SK-N-SH treated with all-trans-retinoic acid at 6 μM for 48 hours (cell line): ENCODE measurements at regions not wholly inside any gene's neighbourhood (a gene's known extent, or its start where the extent isn't known, plus 50 kb on each side); places are given as distances from the start of the nearest gene placed in this dataset.

Source experiments
- ATAC-seq: fragments of 200-7000 bp; cut with Tn5 transposase; 3 replicates; pipeline ENCODE4 v1.9.1; 2020; ENCODE audit warnings: mild to moderate bottlenecking, moderate library complexity
- ARNTL ChIP-seq: fragments of 450-650 bp; formaldehyde crosslinking; IDR thresholded peaks from 2 replicates; pipeline ENCODE4 v1.5.0; 2020; ENCODE audit warnings: low read depth, mild to moderate bottlenecking, moderate library complexity, borderline replicate concordance
- BACH2 ChIP-seq: fragments of 250-450 bp; sonication (Bioruptor Pico); IDR thresholded peaks from 2 replicates; pipeline ENCODE4 v1.9.0; 2021; ENCODE audit warnings: mild to moderate bottlenecking, borderline replicate concordance
- CSDC2 ChIP-seq: fragments of 250-450 bp; sonication (Bioruptor Pico); IDR thresholded peaks from 2 replicates; pipeline ENCODE4 v1.5.0; 2020; ENCODE audit warnings: mild to moderate bottlenecking, moderate library complexity
- CSRNP3 ChIP-seq: fragments of 250-450 bp; sonication (Bioruptor Pico); IDR thresholded peaks from 2 replicates; pipeline ENCODE4 v1.5.1; 2021; ENCODE audit warnings: mild to moderate bottlenecking, moderate library complexity
- ESRRG ChIP-seq: fragments of 250-450 bp; sonication (Bioruptor Pico); IDR thresholded peaks from 2 replicates; pipeline ENCODE4 v1.6.1; 2021; ENCODE audit warnings: mild to moderate bottlenecking
- GLIS3 ChIP-seq: fragments of 250-450 bp; sonication (Bioruptor Pico); IDR thresholded peaks from 2 replicates; pipeline ENCODE4 v1.5.0; 2020; ENCODE audit warnings: mild to moderate bottlenecking, moderate library complexity
- ISL1 ChIP-seq: fragments of 250-450 bp; sonication (Bioruptor Pico); IDR thresholded peaks from 2 replicates; pipeline ENCODE4 v2.1.2; 2022; ENCODE audit warnings: mild to moderate bottlenecking, moderate library complexity
- OSR1 ChIP-seq: fragments of 250-450 bp; sonication (Bioruptor Pico); IDR thresholded peaks from 2 replicates; pipeline ENCODE4 v1.8.0; 2022; ENCODE audit warnings: moderate library complexity, mild to moderate bottlenecking, inconsistent platforms
- POU6F1 ChIP-seq: fragments of 250-450 bp; sonication (Bioruptor Pico); IDR thresholded peaks from 2 replicates; pipeline ENCODE4 v1.8.0; 2021; ENCODE audit warnings: low read depth, mild to moderate bottlenecking, moderate library complexity, borderline replicate concordance
- PPARA ChIP-seq: fragments of 250-450 bp; sonication (Bioruptor Pico); IDR thresholded peaks from 2 replicates; pipeline ENCODE4 v1.5.0; 2020; ENCODE audit warnings: mild to moderate bottlenecking, borderline replicate concordance
- RARB ChIP-seq: fragments of 250-450 bp; sonication (Bioruptor Pico); IDR thresholded peaks from 2 replicates; pipeline ENCODE4 v1.8.0; 2021; ENCODE audit warnings: mild to moderate bottlenecking, moderate library complexity
- SNAI2 ChIP-seq: fragments of 250-450 bp; sonication (Bioruptor Pico); IDR thresholded peaks from 2 replicates; pipeline ENCODE4 v1.5.0; 2020; ENCODE audit warnings: mild to moderate bottlenecking, moderate library complexity
- TCF4 ChIP-seq: fragments of 250-450 bp; sonication (Bioruptor Pico); IDR thresholded peaks from 2 replicates; pipeline ENCODE4 v1.8.0; 2021; ENCODE audit warnings: mild to moderate bottlenecking, moderate library complexity, borderline replicate concordance
- TSHZ2 ChIP-seq: fragments of 250-450 bp; sonication (Bioruptor Pico); IDR thresholded peaks from 2 replicates; pipeline ENCODE4 v1.5.0; 2020; ENCODE audit warnings: mild to moderate bottlenecking, moderate library complexity
- ZC3H10 ChIP-seq: fragments of 250-450 bp; sonication (Bioruptor Pico); IDR thresholded peaks from 2 replicates; pipeline ENCODE4 v1.5.1; 2021; ENCODE audit warnings: mild to moderate bottlenecking, moderate library complexity
- ZFP3 ChIP-seq: fragments of 250-450 bp; sonication (Bioruptor Pico); IDR thresholded peaks from 2 replicates; pipeline ENCODE4 v1.5.0; 2020; ENCODE audit warnings: mild to moderate bottlenecking, moderate library complexity
- ZFP30 ChIP-seq: fragments of 450-650 bp; formaldehyde crosslinking; IDR thresholded peaks from 2 replicates; pipeline ENCODE4 v1.5.0; 2022; ENCODE audit warnings: mild to moderate bottlenecking, moderate library complexity
- ZNF565 ChIP-seq: fragments of 450-650 bp; formaldehyde crosslinking; conservative IDR thresholded peaks from 2 replicates; pipeline ENCODE4 v1.5.0; 2020; ENCODE audit warnings: low read depth, mild to moderate bottlenecking, moderate library complexity
- ZNF70 ChIP-seq: fragments of 450-650 bp; formaldehyde crosslinking; IDR thresholded peaks from 2 replicates; pipeline ENCODE4 v1.5.0; 2020; ENCODE audit warnings: mild to moderate bottlenecking, moderate library complexity
- ZNF8 ChIP-seq: fragments of 450-650 bp; formaldehyde crosslinking; IDR thresholded peaks from 2 replicates; pipeline ENCODE4 v1.5.0; 2020; ENCODE audit warnings: mild to moderate bottlenecking, moderate library complexity
- TF ChIP-seq, protein P1 (sequence below): fragments of 250-450 bp; sonication (Bioruptor Pico); IDR thresholded peaks from 2 replicates; pipeline ENCODE4 v1.8.0; 2020; ENCODE audit warnings: mild to moderate bottlenecking, moderate library complexity, borderline replicate concordance

- TF ChIP-seq TCF4 (CRISPR knock-in tag) (peak; percentile 48; the same call in 1 of the 2 replicates), BACH2 (CRISPR knock-in tag) (no peak), OSR1 (CRISPR knock-in tag) (no peak)
- TF ChIP-seq, all 23 proteins: peak for 1
- ATAC-seq: no peak
Measured at GRCh38 chr10:53646525-53646924, 873.9 kb upstream of the MBL2 start.

DNA sequence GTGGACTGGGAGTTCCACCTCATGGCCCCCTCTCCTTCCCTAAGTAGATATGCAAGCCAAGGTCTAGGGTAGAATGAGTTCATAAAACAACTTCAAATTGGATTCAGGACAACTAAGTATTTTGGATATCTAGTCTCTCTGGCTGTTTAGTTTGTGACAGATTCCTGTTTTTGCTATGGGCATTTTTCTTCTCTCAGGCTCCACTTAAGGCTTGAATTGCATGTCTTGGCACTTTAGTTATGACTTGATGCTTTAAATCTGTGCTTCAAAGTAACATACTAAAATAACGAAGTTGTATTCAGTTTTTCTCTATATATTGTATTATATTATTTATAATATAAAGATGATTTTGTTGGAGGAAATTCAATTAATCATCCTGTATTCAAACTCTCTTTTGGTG is 873.4 kb upstream of the MBL2 start:
- TF ChIP-seq RARB (no peak), OSR1 (CRISPR knock-in tag) (no peak), ARNTL (no peak), PPARA (CRISPR knock-in tag) (no peak), TSHZ2 (CRISPR knock-in tag) (no peak)
- no peak for ATAC-seq

DNA sequence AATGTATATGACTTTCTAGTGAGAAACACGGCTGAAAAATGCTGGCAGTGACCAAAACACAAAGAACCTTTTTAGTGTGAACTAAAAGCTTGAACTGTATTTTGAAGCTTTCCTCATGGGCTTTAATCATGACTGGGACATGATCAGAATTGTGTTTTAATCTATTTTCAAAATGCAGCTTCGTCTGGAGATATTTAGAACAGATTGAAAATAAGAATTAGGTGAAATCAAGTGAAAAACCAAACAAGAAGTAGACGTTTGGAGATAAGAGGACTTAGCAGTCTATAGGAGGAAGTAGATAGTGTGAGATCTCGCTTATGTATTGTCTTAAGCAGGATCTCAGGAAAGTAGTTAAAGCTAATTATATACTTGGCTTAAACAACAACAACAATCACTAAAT is 865.4 kb upstream of the MBL2 start:
- TF ChIP-seq SNAI2 (CRISPR knock-in tag) (no peak), POU6F1 (CRISPR knock-in tag) (no peak), TSHZ2 (CRISPR knock-in tag) (no peak), ZNF70 (CRISPR knock-in tag) (no peak)
- ATAC-seq: no peak

- ATAC-seq: no peak
- TF ChIP-seq GLIS3 (CRISPR knock-in tag) (no peak), CSRNP3 (CRISPR knock-in tag) (no peak), PPARA (CRISPR knock-in tag) (no peak), ZFP3 (no peak), ZFP30 (CRISPR knock-in tag) (no peak), ESRRG (no peak), BACH2 (CRISPR knock-in tag) (no peak), OSR1 (CRISPR knock-in tag) (no peak), CSDC2 (CRISPR knock-in tag) (no peak), ZC3H10 (no peak), TCF4 (CRISPR knock-in tag) (no peak), TSHZ2 (CRISPR knock-in tag) (no peak), ISL1 (CRISPR knock-in tag) (no peak), ZNF565 (CRISPR knock-in tag) (no peak), ZNF8 (CRISPR knock-in tag) (no peak), ARNTL (no peak), POU6F1 (CRISPR knock-in tag) (no peak)
- TF ChIP-seq, protein P1, sequence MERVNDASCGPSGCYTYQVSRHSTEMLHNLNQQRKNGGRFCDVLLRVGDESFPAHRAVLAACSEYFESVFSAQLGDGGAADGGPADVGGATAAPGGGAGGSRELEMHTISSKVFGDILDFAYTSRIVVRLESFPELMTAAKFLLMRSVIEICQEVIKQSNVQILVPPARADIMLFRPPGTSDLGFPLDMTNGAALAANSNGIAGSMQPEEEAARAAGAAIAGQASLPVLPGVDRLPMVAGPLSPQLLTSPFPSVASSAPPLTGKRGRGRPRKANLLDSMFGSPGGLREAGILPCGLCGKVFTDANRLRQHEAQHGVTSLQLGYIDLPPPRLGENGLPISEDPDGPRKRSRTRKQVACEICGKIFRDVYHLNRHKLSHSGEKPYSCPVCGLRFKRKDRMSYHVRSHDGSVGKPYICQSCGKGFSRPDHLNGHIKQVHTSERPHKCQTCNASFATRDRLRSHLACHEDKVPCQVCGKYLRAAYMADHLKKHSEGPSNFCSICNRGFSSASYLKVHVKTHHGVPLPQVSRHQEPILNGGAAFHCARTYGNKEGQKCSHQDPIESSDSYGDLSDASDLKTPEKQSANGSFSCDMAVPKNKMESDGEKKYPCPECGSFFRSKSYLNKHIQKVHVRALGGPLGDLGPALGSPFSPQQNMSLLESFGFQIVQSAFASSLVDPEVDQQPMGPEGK (CRISPR knock-in tag): no peak
- TF ChIP-seq, all 23 proteins: peak for 0
Measured at GRCh38 chr10:53624722-53625121, 852.1 kb upstream of the MBL2 start.
